GM12891 (cell line): ENCODE measurements at regions not wholly inside any gene's neighbourhood (a gene's known extent, or its start where the extent isn't known, plus 50 kb on each side); places are given as distances from the start of the nearest gene placed in this dataset.

Experiments used
- POLR2A ChIP-seq: IDR thresholded peaks from 2 replicates; pipeline ENCODE4 v1.6.1; 2011; ENCODE audit warnings: low read depth, low read length, control low read depth
- POLR2AphosphoS5 ChIP-seq: IDR thresholded peaks from 2 replicates; pipeline ENCODE4 v1.6.1; 2011; ENCODE audit warnings: low read depth, low read length, control low read depth

DNA sequence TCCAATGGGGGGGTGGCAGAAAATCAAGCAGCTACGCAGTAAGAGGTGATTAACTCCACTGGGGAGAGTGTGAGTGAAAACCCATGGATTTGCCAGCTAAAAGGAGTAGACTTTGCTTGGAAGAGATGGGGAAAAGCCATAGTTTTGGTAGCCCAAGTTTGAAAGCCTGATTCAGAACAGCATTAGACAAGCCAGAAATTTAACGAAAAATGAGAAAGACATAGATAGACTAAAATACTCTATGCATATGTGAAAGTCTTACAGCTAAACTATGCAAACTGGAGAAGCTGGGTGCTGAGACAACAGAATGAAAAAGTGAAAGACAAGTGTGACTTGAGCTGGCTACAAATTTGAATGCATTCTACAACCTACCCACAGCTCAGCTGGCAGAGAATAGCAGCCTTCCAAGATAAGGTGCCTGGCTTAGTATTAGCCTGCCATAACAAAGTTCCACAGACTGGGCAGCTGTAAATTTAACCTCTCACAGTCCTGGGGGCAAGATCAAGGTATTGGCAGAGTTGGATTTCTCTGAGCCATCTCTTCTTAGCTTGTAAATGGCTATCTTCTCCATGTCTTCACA lies 156.6 kb downstream of the CDC14C start:
- no peak for TF ChIP-seq POLR2A
- TF ChIP-seq POLR2AphosphoS5, result no peak
